H1 (cell line): ENCODE measurements at regions not wholly inside any gene's neighbourhood (a gene's known extent, or its start where the extent isn't known, plus 50 kb on each side); places are given as distances from the start of the nearest gene placed in this dataset.

Source experiments
- CTCF ChIA-PET: fragments of 300-600 bp; sonication (Branson Sonifier 250); formaldehyde crosslinking; loops from one replicate; lab custom pipeline; 2021; ENCODE audit not compliant: partially characterized antibody; lab: Charles Lee
- POLR2A ChIA-PET: fragments of 300-600 bp; sonication (Branson Sonifier 250); formaldehyde crosslinking; loops from one replicate; lab custom pipeline; 2021; ENCODE audit warnings: inconsistent platforms; ENCODE audit not compliant: partially characterized antibody; lab: Charles Lee
- DNase-seq, 2 experiments: peaks; one replicate each; pipeline versions ENCODE4 v3.0.0 to v3.0.0-alpha.2; 2010 to 2022; ENCODE audit warnings: low spot score in 2 of 2, low read depth in 1 of 2, mixed read lengths in 1 of 2
- FAIRE-seq: peaks from 2 replicates; lab custom pipeline; 2011; peaks lifted over from hg19 to GRCh38; lab: Jason Lieb, UNC
- H2AFZ ChIP-seq: 2 replicates; pipeline ENCODE4 v1.8.1; 2012; ENCODE audit warnings: low read length, inconsistent platforms
- H2AK5ac ChIP-seq: 2 replicates; pipeline ENCODE4 v1.6.1; 2013; ENCODE audit warnings: low read depth, low read length
- H2BK120ac ChIP-seq: replicated peaks from 2 replicates; pipeline ENCODE3; 2013; ENCODE audit warnings: low read depth, low read length, inconsistent platforms
- H2BK12ac ChIP-seq: 2 replicates; pipeline ENCODE4 v1.6.1; 2013; ENCODE audit warnings: low read depth, low read length
- H2BK15ac ChIP-seq: 2 replicates; pipeline ENCODE4 v1.6.1; 2013; ENCODE audit warnings: low read length
- H2BK20ac ChIP-seq: 2 replicates; pipeline ENCODE4 v1.6.1; 2013; ENCODE audit warnings: low read length
- H2BK5ac ChIP-seq: 2 replicates; pipeline ENCODE4 v1.6.1; 2013; ENCODE audit warnings: low read depth, low read length
- H3K14ac ChIP-seq: 2 replicates; pipeline ENCODE4 v1.6.1; 2013; ENCODE audit warnings: inconsistent platforms; ENCODE audit not compliant: insufficient read length
- H3K18ac ChIP-seq: 2 replicates; pipeline ENCODE4 v1.6.1; 2013; ENCODE audit warnings: low read length; ENCODE audit errors: extremely low read depth
- H3K23ac ChIP-seq: 2 replicates; pipeline ENCODE4 v1.6.1; 2013; ENCODE audit warnings: inconsistent platforms; ENCODE audit not compliant: insufficient read length
- H3K23me2 ChIP-seq: 2 replicates; pipeline ENCODE4 v1.6.1; 2013; ENCODE audit warnings: low read depth, low read length
- H3K27ac ChIP-seq: 2 replicates; pipeline ENCODE4 v1.6.1; 2011; ENCODE audit warnings: low read depth, low read length, inconsistent platforms
- H3K27me3 ChIP-seq, 4 experiments: replicated peaks in 1 of 4; 1 replicate in 1 of 4; 2 replicates in 3 of 4; pipeline versions ENCODE4 v1.6.1 to v1.8.1; 2011 to 2013; ENCODE audit warnings: low read length in 3 of 4, mild to moderate bottlenecking in 3 of 4, inconsistent platforms in 2 of 4, mixed read lengths in 2 of 4, moderate library complexity in 1 of 4; ENCODE audit not compliant: control insufficient read depth in 3 of 4, insufficient read depth in 3 of 4; ENCODE audit errors: extremely low read depth in 1 of 4
- H3K36me3 ChIP-seq, 4 experiments: 2 replicates each; pipeline versions ENCODE4 v1.6.1 to v1.8.1; 2011 to 2013; ENCODE audit warnings: mild to moderate bottlenecking in 4 of 4, low read length in 3 of 4, moderate library complexity in 2 of 4, control low read depth in 1 of 4, inconsistent platforms in 1 of 4; ENCODE audit not compliant: insufficient read depth in 4 of 4, control insufficient read depth in 2 of 4
- H3K4ac ChIP-seq: replicated peaks from 2 replicates; pipeline ENCODE3; 2013; ENCODE audit warnings: low read length, low read depth, mixed read lengths, inconsistent platforms; ENCODE audit not compliant: insufficient read length
- H3K4me1 ChIP-seq, 4 experiments: replicated peaks in 1 of 4; 1 replicate in 1 of 4; 2 replicates in 3 of 4; pipeline versions ENCODE4 v1.6.1 to v1.8.1; 2011 to 2013; ENCODE audit warnings: low read length in 3 of 4, inconsistent platforms in 2 of 4, mixed read lengths in 1 of 4; ENCODE audit not compliant: insufficient read depth in 4 of 4, control insufficient read depth in 3 of 4
- H3K4me2 ChIP-seq, 2 experiments: 2 replicates each; pipeline versions ENCODE4 v1.6.1 to v1.8.1; 2011 to 2013; ENCODE audit warnings: low read depth in 2 of 2, low read length in 2 of 2, control low read depth in 1 of 2, inconsistent platforms in 1 of 2, mild to moderate bottlenecking in 1 of 2; ENCODE audit not compliant: insufficient read depth in 1 of 2
- H3K4me3 ChIP-seq, 4 experiments: fragments of 200-600, 300-600 bp in 1 of 4; sonication (generic), shearing (Covaris generic), sonication (Bioruptor Twin) in 1 of 4; 2 replicates each; pipeline versions ENCODE4 v1.5.1 to v1.8.1; 2011 to 2016; ENCODE audit warnings: low read length in 4 of 4, low read depth in 3 of 4, control low read depth in 2 of 4, inconsistent platforms in 2 of 4, mild to moderate bottlenecking in 2 of 4, mixed read lengths in 1 of 4, moderate library complexity in 1 of 4; ENCODE audit not compliant: insufficient read depth in 2 of 4; ENCODE audit errors: extremely low read depth in 1 of 4
- H3K56ac ChIP-seq: replicated peaks from 2 replicates; pipeline ENCODE3; 2013; ENCODE audit warnings: low read depth, mild to moderate bottlenecking, mixed read lengths, low read length, inconsistent platforms; ENCODE audit not compliant: insufficient read length
- H3K79me1 ChIP-seq: 2 replicates; pipeline ENCODE4 v1.6.1; 2013; ENCODE audit warnings: low read depth, low read length, control low read depth
- H3K79me2 ChIP-seq, 2 experiments: 2 replicates each; pipeline versions ENCODE4 v1.6.1 to v1.8.1; 2012 to 2013; ENCODE audit warnings: low read length in 2 of 2, mild to moderate bottlenecking in 2 of 2, inconsistent platforms in 1 of 2; ENCODE audit not compliant: insufficient read depth in 2 of 2, control insufficient read depth in 1 of 2
- H3K9ac ChIP-seq, 4 experiments: replicated peaks in 1 of 4; 1 replicate in 1 of 4; 2 replicates in 3 of 4; pipeline versions ENCODE4 v1.6.1 to v1.8.1; 2011 to 2013; ENCODE audit warnings: low read depth in 3 of 4, low read length in 3 of 4, control low read depth in 2 of 4, mild to moderate bottlenecking in 2 of 4, moderate library complexity in 2 of 4, inconsistent platforms in 1 of 4; ENCODE audit errors: extremely low read depth in 1 of 4
- H3K9me3 ChIP-seq, 2 experiments: 2 replicates each; pipeline versions ENCODE4 v1.6.1 to v1.8.1; 2012 to 2013; ENCODE audit warnings: mild to moderate bottlenecking in 2 of 2, moderate library complexity in 2 of 2, control low read depth in 1 of 2, inconsistent platforms in 1 of 2, low read depth in 1 of 2, low read length in 1 of 2, mixed read lengths in 1 of 2; ENCODE audit not compliant: insufficient read depth in 2 of 2
- H4K20me1 ChIP-seq, 2 experiments: replicated peaks in 1 of 2; 2 replicates each; pipeline versions ENCODE3 to v1.8.1; 2011 to 2013; ENCODE audit warnings: inconsistent platforms in 2 of 2, low read length in 2 of 2, mild to moderate bottlenecking in 1 of 2; ENCODE audit not compliant: insufficient read depth in 2 of 2, control insufficient read depth in 1 of 2
- H4K5ac ChIP-seq: 2 replicates; pipeline ENCODE4 v1.6.1; 2013; ENCODE audit warnings: low read length, low read depth, mixed read lengths, inconsistent platforms; ENCODE audit not compliant: insufficient read length
- H4K8ac ChIP-seq: 2 replicates; pipeline ENCODE4 v1.8.0; 2013; ENCODE audit warnings: mild to moderate bottlenecking, moderate library complexity, low read length, inconsistent platforms; ENCODE audit not compliant: insufficient read depth; ENCODE audit errors: extremely low read depth
- H4K91ac ChIP-seq: replicated peaks from 2 replicates; pipeline ENCODE3; 2013; ENCODE audit warnings: low read length, mixed read lengths, inconsistent platforms; ENCODE audit not compliant: insufficient read length
- MAX ChIP-seq: IDR thresholded peaks from 2 replicates; pipeline ENCODE4 v1.6.1; 2012; ENCODE audit warnings: inconsistent platforms

DNA sequence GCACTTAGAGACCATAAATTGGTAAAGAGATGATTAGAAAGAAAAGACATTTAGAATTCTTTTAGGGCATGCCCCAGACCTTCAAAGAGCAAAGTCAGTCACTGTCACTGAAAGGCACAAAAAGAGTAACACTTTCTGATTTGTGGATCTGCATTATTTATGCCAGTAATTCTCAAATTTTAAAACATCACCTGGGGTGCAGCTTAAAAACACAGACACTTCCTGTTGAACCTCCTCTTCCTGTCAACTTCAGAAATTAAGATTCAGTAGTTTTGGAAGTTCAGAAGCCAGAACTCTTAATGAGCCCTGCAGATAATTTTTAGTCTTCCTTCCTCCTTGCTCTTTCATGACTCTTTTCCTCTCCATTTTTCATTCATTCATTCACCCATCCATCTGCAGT, 137.5 kb downstream of the NRN1 start:
- Histone ChIP-seq H3K56ac (no peak overlapping the region), H4K20me1 (no peaks in the 10 kb centered on the region), H2BK5ac (no peak overlapping the region), H3K27me3 (no peaks in the 10 kb centered on the region; a peak in 1 of 7 replicates), H3K27ac (no peak overlapping the region), H4K5ac (no peak overlapping the region), H3K23ac (no peak overlapping the region), H3K9ac (no peak overlapping the region), H4K91ac (no peak overlapping the region), H3K4me3 (no peak overlapping the region), H3K18ac (no peak overlapping the region), H3K4ac (no peak overlapping the region), H3K36me3 (no peaks in the 10 kb centered on the region), H3K4me2 (no peak overlapping the region)
- no peak for FAIRE-seq
- no peak for TF ChIP-seq MAX
- TF ChIP-seq, all 59 proteins: peak for 0
- H4K8ac ChIP-seq = no peak overlapping the region
- peaks cover 3 to 4% of the 10 kb centered on the region in 2 experiments; a peak in 2 of 4 replicates for H3K9me3 ChIP-seq
- no peak overlapping the region for H2BK20ac ChIP-seq
- H2BK12ac ChIP-seq = no peak overlapping the region
- no peaks in the 10 kb centered on the region for H3K23me2 ChIP-seq
- no peak overlapping the region for H2AFZ ChIP-seq
- H3K4me1 ChIP-seq = no peaks in the 10 kb centered on the region
- ChIA-PET POLR2A (no interaction called here), CTCF (interaction anchor here (0.6 kb wide), 1 partner anchor 145 kb away, joined by 4 read pairs; no protein-coding TSS in a partner anchor)
- H2BK15ac ChIP-seq = no peak overlapping the region
- H2BK120ac ChIP-seq = no peak overlapping the region
- H3K14ac ChIP-seq = no peak overlapping the region
- H3K79me1 ChIP-seq = no peaks in the 10 kb centered on the region
- no peak overlapping the region for H2AK5ac ChIP-seq
- no peaks in the 10 kb centered on the region for H3K79me2 ChIP-seq
- no peak for DNase-seq
